Spleen (tissue), 7 donors: ENCODE measurements at regions not wholly inside any gene's neighbourhood (a gene's known extent, or its start where the extent isn't known, plus 50 kb on each side); places are given as distances from the start of the nearest gene placed in this dataset.

Experiments
- POLR2A ChIP-seq, 3 donors: fragments of 450-650 bp; IDR thresholded peaks; one replicate each; pipeline ENCODE4 v1.5.1; 2017; ENCODE audit warnings: antibody characterized with exemption in 3 of 3, mild to moderate bottlenecking in 1 of 3
- TF ChIP-seq, protein P1 (sequence below), 11 experiments: fragments of 200-600 bp in 7 of 11; fragments of 450-650 bp in 4 of 11; sonication (generic) in 4 of 11; IDR thresholded peaks in 8 of 11; conservative IDR thresholded peaks in 3 of 11; 1 replicate in 7 of 11; 2 replicates in 4 of 11; pipeline versions ENCODE4 v1.4.0 to v1.8.0; 2016 to 2021; ENCODE audit warnings: antibody characterized with exemption in 11 of 11, inconsistent platforms in 4 of 11, mild to moderate bottlenecking in 1 of 11
- donor health status: DM: no; HTN: no; CAD: no; lungs with moderate emphysema.
- donor health status: DM: no; HTN: no; CAD: no.
- donor health status: DM: no; HTN: no; CAD: no.

DNA sequence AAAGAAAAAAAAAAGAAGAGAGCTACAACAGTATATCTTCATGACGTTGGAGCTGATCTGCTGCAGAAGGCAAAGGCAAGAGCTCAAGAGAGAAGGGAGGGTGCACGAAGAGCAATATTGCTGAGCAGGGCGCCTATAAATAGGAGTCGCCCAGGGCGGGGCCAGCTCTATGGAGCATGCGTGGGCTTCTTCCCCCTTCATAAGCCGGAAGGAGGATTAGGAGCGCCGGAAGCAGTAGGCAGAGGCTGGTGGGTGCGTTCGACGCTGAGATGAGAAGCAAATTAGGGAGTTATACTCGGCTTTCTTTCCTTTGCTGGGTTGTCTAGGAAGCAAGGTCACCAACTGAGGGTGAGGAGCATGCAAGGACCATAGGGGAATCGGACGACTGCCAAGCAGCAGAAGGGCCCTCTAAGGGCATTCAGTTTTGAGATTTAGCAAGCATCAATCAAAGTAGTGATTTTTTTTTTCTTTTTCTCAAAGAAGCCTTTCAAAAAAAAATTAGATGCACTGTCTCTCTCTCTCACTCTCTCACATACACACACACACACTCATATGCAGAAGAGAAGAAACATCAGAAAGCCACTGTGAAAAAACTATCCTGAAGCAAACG is 496.7 kb downstream of the ENC1 start:
- TF ChIP-seq POLR2A (IDR thresholded peaks at IDR 0.05) = no peak
- TF ChIP-seq, protein P1, sequence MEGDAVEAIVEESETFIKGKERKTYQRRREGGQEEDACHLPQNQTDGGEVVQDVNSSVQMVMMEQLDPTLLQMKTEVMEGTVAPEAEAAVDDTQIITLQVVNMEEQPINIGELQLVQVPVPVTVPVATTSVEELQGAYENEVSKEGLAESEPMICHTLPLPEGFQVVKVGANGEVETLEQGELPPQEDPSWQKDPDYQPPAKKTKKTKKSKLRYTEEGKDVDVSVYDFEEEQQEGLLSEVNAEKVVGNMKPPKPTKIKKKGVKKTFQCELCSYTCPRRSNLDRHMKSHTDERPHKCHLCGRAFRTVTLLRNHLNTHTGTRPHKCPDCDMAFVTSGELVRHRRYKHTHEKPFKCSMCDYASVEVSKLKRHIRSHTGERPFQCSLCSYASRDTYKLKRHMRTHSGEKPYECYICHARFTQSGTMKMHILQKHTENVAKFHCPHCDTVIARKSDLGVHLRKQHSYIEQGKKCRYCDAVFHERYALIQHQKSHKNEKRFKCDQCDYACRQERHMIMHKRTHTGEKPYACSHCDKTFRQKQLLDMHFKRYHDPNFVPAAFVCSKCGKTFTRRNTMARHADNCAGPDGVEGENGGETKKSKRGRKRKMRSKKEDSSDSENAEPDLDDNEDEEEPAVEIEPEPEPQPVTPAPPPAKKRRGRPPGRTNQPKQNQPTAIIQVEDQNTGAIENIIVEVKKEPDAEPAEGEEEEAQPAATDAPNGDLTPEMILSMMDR (IDR thresholded peaks at IDR 0.05 in 8 of 11, conservative IDR thresholded peaks at IDR 0.05 in 3 of 11) = no peak
